Loucy (cell line): ENCODE measurements at regions not wholly inside any gene's neighbourhood (a gene's known extent, or its start where the extent isn't known, plus 50 kb on each side); places are given as distances from the start of the nearest gene placed in this dataset.

Experiments used
- H2AFZ ChIP-seq: fragments of 200-600 bp; sonication (generic); 2 replicates; pipeline ENCODE4 v1.6.0; 2016; ENCODE audit warnings: antibody characterized with exemption, mild to moderate bottlenecking, low read length, moderate library complexity
- H3F3A ChIP-seq: fragments of 200-600 bp; 2 replicates; pipeline ENCODE4 v1.6.0; 2016; ENCODE audit warnings: antibody characterized with exemption, low read depth, mild to moderate bottlenecking
- H3K27me3 ChIP-seq: fragments of 200-600 bp; sonication (generic); 2 replicates; pipeline ENCODE4 v1.6.1; 2014; ENCODE audit warnings: low read length, mild to moderate bottlenecking; ENCODE audit not compliant: insufficient read depth, poor library complexity, severe bottlenecking
- H3K36me3 ChIP-seq: fragments of 200-600 bp; sonication (generic); 2 replicates; pipeline ENCODE4 v1.6.1; 2016; ENCODE audit warnings: low read length; ENCODE audit not compliant: insufficient read depth
- H3K4me1 ChIP-seq: fragments of 200-600 bp; sonication (generic); 2 replicates; pipeline ENCODE4 v1.5.1; 2014; ENCODE audit warnings: low read length, mild to moderate bottlenecking; ENCODE audit not compliant: insufficient read depth, poor library complexity, severe bottlenecking
- H3K4me2 ChIP-seq: fragments of 200-600 bp; sonication (generic); 2 replicates; pipeline ENCODE4 v1.6.0; 2014; ENCODE audit warnings: antibody characterized with exemption, low read length, low read depth, mild to moderate bottlenecking; ENCODE audit not compliant: poor library complexity, severe bottlenecking
- H3K4me3 ChIP-seq: fragments of 200-600 bp; sonication (generic); 2 replicates; pipeline ENCODE4 v1.5.1; 2014; ENCODE audit warnings: low read length, mild to moderate bottlenecking, mixed read lengths; ENCODE audit not compliant: poor library complexity, severe bottlenecking
- H3K79me2 ChIP-seq: fragments of 200-600 bp; sonication (generic); 2 replicates; pipeline ENCODE4 v1.6.1; 2014; ENCODE audit warnings: low read length; ENCODE audit not compliant: insufficient read depth
- H3K9ac ChIP-seq: fragments of 200-600 bp; sonication (generic); 2 replicates; pipeline ENCODE4 v1.6.0; 2014; ENCODE audit warnings: mild to moderate bottlenecking, low read depth, low read length, moderate library complexity; ENCODE audit not compliant: poor library complexity, severe bottlenecking
- H3K9me2 ChIP-seq: fragments of 200-600 bp; sonication (generic); replicated peaks from 2 replicates; pipeline ENCODE4 v1.6.1; 2016; ENCODE audit warnings: low read depth, low read length, mixed read lengths
- H3K9me3 ChIP-seq: fragments of 200-600 bp; sonication (generic); 2 replicates; pipeline ENCODE4 v1.6.1; 2014; ENCODE audit warnings: mild to moderate bottlenecking, antibody characterized with exemption, low read length, low read depth; ENCODE audit not compliant: insufficient read depth
- H4K20me1 ChIP-seq: fragments of 200-600 bp; sonication (generic); 2 replicates; pipeline ENCODE4 v1.6.0; 2014; ENCODE audit warnings: antibody characterized with exemption, low read length, mild to moderate bottlenecking; ENCODE audit not compliant: insufficient read depth, poor library complexity, severe bottlenecking
- CTCF ChIP-seq: fragments of 200-600 bp; sonication (generic); conservative IDR thresholded peaks from 2 replicates; pipeline ENCODE4 v1.5.1; 2014; ENCODE audit warnings: mild to moderate bottlenecking, antibody characterized with exemption, low read length
- EZH2phosphoT487 ChIP-seq: fragments of 200-600 bp; IDR thresholded peaks from 2 replicates; pipeline ENCODE4 v1.6.1; 2018; ENCODE audit warnings: antibody characterized with exemption, mild to moderate bottlenecking, moderate library complexity, borderline replicate concordance

DNA sequence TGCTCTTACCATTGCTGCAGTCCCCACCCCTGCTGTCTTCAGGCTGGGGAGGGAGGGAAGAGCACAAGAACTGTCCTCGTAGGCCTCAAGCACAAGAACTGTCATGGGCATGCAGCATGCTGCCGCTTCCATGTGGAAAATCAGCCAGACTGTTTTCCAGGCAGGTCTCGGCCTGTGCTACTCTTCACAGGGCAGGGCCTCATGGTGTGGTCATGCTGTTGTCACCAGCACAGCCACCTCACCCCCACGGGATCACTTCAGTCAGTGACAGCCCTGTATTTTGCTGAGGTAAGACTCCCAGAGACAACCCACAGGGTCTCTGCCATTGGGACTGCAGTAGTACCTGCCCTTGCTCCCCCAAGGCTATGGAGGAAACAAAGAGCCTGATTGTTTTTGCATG is 205.3 kb downstream of the NAP1L3 start:
- no peak overlapping the region for H3K4me3 ChIP-seq
- no peaks in the 10 kb centered on the region for H3K36me3 ChIP-seq
- H3K4me1 ChIP-seq = no peaks in the 10 kb centered on the region
- no peaks in the 10 kb centered on the region for H3K9me3 ChIP-seq
- H3K9ac ChIP-seq = no peak overlapping the region
- H3K27me3 ChIP-seq = no peaks in the 10 kb centered on the region
- no peaks in the 10 kb centered on the region for H3K9me2 ChIP-seq
- no peaks in the 10 kb centered on the region for H4K20me1 ChIP-seq
- no peak overlapping the region for H3K4me2 ChIP-seq
- no peaks in the 10 kb centered on the region for H3F3A ChIP-seq
- no peak for TF ChIP-seq EZH2phosphoT487
- no peak for TF ChIP-seq CTCF
- no peaks in the 10 kb centered on the region for H3K79me2 ChIP-seq
- H2AFZ ChIP-seq = no peak overlapping the region

DNA sequence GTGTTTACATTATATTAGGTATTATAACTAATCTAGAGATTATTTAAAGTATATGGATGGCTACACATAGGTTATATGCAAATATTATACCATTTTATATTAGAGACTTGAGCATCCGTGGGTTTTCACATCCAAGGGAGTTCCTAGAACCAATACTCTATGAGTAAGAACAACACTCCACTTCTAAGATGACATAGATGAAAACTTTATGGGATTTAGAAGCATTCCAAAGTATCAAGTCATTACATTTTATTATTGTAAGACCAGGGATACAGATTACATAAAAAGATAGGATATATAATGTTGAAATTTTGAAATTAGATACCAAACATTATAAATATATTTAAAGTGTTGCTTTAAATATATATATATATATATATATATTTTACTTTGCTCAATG is 207.0 kb downstream of the NAP1L3 start:
- TF ChIP-seq CTCF (no peak), EZH2phosphoT487 (no peak)
- Histone ChIP-seq H3K36me3 (no peaks in the 10 kb centered on the region), H3K79me2 (no peaks in the 10 kb centered on the region), H3K9ac (no peak overlapping the region), H3K4me3 (no peak overlapping the region), H3K9me3 (no peaks in the 10 kb centered on the region), H3K27me3 (no peaks in the 10 kb centered on the region), H3F3A (no peaks in the 10 kb centered on the region), H2AFZ (no peak overlapping the region), H3K4me2 (no peak overlapping the region), H3K4me1 (no peaks in the 10 kb centered on the region), H4K20me1 (no peaks in the 10 kb centered on the region), H3K9me2 (no peaks in the 10 kb centered on the region)

DNA sequence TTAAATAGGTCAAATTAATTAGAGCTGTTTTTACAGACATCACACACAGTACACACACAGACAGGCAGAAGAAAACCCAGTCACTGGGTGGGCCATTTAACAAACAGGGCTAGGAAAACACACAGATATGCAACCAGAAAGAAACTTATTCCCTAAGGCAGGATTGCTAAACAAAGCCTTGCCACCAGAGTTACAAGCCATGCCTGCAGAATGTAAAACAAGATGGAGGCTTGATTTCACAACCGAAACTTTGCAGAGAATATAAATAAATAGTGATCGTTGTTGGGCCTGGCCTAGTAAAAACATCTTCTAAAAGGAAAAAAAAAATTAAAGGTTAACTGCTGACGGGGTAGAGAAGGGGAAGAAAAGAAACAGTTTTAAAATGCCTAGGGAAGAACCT is 212.3 kb downstream of the NAP1L3 start:
- no peak overlapping the region for H2AFZ ChIP-seq
- H3K9me3 ChIP-seq = no peaks in the 10 kb centered on the region
- no peaks in the 10 kb centered on the region for H3K9me2 ChIP-seq
- H3K36me3 ChIP-seq = no peaks in the 10 kb centered on the region
- H3K27me3 ChIP-seq = no peaks in the 10 kb centered on the region
- TF ChIP-seq CTCF (no peak), EZH2phosphoT487 (no peak)
- H3K4me2 ChIP-seq = no peak overlapping the region
- no peak overlapping the region for H3K4me3 ChIP-seq
- no peak overlapping the region for H3K9ac ChIP-seq
- no peaks in the 10 kb centered on the region for H4K20me1 ChIP-seq
- no peaks in the 10 kb centered on the region for H3K4me1 ChIP-seq
- H3K79me2 ChIP-seq = no peaks in the 10 kb centered on the region
- no peaks in the 10 kb centered on the region for H3F3A ChIP-seq
